Gastroesophageal sphincter (tissue), 3 donors: ENCODE measurements at regions not wholly inside any gene's neighbourhood (a gene's known extent, or its start where the extent isn't known, plus 50 kb on each side); places are given as distances from the start of the nearest gene placed in this dataset.

ENCODE experiments used
- CTCF ChIP-seq, 4 experiments: fragments of 200-600 bp in 2 of 4; fragments of 450-650 bp in 2 of 4; sonication (generic) in 1 of 4; IDR thresholded peaks; one replicate each; pipeline ENCODE4 v1.5.1; 2017 to 2019; ENCODE audit warnings: antibody characterized with exemption in 4 of 4, mild to moderate bottlenecking in 2 of 4, moderate library complexity in 2 of 4
- EP300 ChIP-seq: sonication (generic); formaldehyde crosslinking; IDR thresholded peaks from one replicate; pipeline ENCODE4 v1.6.1; 2017; ENCODE audit warnings: antibody characterized with exemption, mild to moderate bottlenecking

- TF ChIP-seq CTCF (IDR thresholded peaks at IDR 0.05) (no peak), EP300 (no peak)
These were observed 380.8 kb upstream of the IMPG1 start for GRCh38 chr6:76453270-76453669.
